K562 (cell line): ENCODE measurements at regions not wholly inside any gene's neighbourhood (a gene's known extent, or its start where the extent isn't known, plus 50 kb on each side); places are given as distances from the start of the nearest gene placed in this dataset.

Experiments
- ATAC-seq: fragments of 200-7000 bp; cut with Tn5 transposase; 3 replicates; pipeline ENCODE4 v1.9.1; 2020; ENCODE audit warnings: moderate library complexity
- BruUV-seq: library from RNA; stranded (reverse); fragments of 400-500 nt; replicated peaks from 2 replicates; lab custom pipeline; 2021; lab: Mats Ljungman, UMichigan
- CTCF ChIA-PET: fragments of 300-600 bp; formaldehyde crosslinking; extraction: SDS; loops from one replicate; lab custom pipeline; 2021; ENCODE audit warnings: low intra/inter-chr PET ratio; lab: Yijun Ruan, JAX
- POLR2A ChIA-PET: fragments of 300-600, 350-650 bp; sonication (Branson Sonifier 250); formaldehyde crosslinking; extraction: SDS; loops from one replicate; lab custom pipeline; 2021; ENCODE audit warnings: antibody characterized with exemption, inconsistent platforms; lab: Yijun Ruan, JAX
- DNase-seq, 4 experiments: peaks; one replicate each; pipeline versions ENCODE4 v3.0.0 to v3.0.0-alpha.2; 2011 to 2018; ENCODE audit warnings: low spot score in 3 of 4, mixed read lengths in 3 of 4; ENCODE audit errors: extremely low read depth in 1 of 4
- FAIRE-seq: peaks from 2 replicates; lab custom pipeline; 2011; peaks lifted over from hg19 to GRCh38; lab: Jason Lieb, UNC
- H2AFZ ChIP-seq: 2 replicates; pipeline ENCODE4 v1.6.0; 2011; ENCODE audit warnings: low read depth, low read length, control low read depth, inconsistent platforms
- H3K27ac ChIP-seq: fragments of 200-600 bp; 3 replicates; pipeline ENCODE4 v1.8.0; 2011; ENCODE audit warnings: low read depth, mild to moderate bottlenecking, control low read depth, inconsistent platforms, low read length, moderate library complexity, mixed read lengths; ENCODE audit errors: extremely low read depth
- H3K27me3 ChIP-seq, 2 experiments: fragments of 300-600 bp in 1 of 2; 2 replicates in 1 of 2; 3 replicates in 1 of 2; pipeline versions ENCODE4 v1.6.0 to v1.8.0; 2011; ENCODE audit warnings: inconsistent platforms in 2 of 2, low read length in 2 of 2, mild to moderate bottlenecking in 1 of 2, mixed read lengths in 1 of 2, moderate library complexity in 1 of 2; ENCODE audit not compliant: control insufficient read depth in 2 of 2, insufficient read depth in 2 of 2
- H3K36me3 ChIP-seq: fragments of 300-600 bp; 3 replicates; pipeline ENCODE4 v1.8.0; 2011; ENCODE audit warnings: mild to moderate bottlenecking, low read length, inconsistent platforms; ENCODE audit not compliant: control insufficient read depth, insufficient read depth
- H3K4me1 ChIP-seq, 2 experiments: fragments of 200-600 bp in 1 of 2; replicated peaks in 1 of 2; 2 replicates in 1 of 2; 3 replicates in 1 of 2; pipeline versions ENCODE4 v1.5.1 to v1.8.0; 2011; ENCODE audit warnings: inconsistent platforms in 2 of 2, low read length in 2 of 2, mild to moderate bottlenecking in 1 of 2, mixed read lengths in 1 of 2, moderate library complexity in 1 of 2; ENCODE audit not compliant: control insufficient read depth in 2 of 2, insufficient read depth in 2 of 2
- H3K4me2 ChIP-seq: 2 replicates; pipeline ENCODE4 v1.6.1; 2011; ENCODE audit warnings: low read length, control low read depth, inconsistent platforms, mixed read lengths; ENCODE audit not compliant: insufficient read depth
- H3K4me3 ChIP-seq: fragments of 200-600 bp; sonication (generic), shearing (Covaris generic); 2 replicates; pipeline ENCODE4 v1.5.1; 2016; ENCODE audit warnings: control low read depth, inconsistent platforms
- H3K79me2 ChIP-seq: fragments of 200-600 bp; 3 replicates; pipeline ENCODE4 v1.8.0; 2011; ENCODE audit warnings: low read length, inconsistent platforms; ENCODE audit not compliant: control insufficient read depth, insufficient read depth
- H3K9ac ChIP-seq, 2 experiments: 2 replicates each; pipeline versions ENCODE4 v1.6.0 to v1.6.1; 2011; ENCODE audit warnings: low read depth in 2 of 2, low read length in 2 of 2, control low read depth in 1 of 2, inconsistent platforms in 1 of 2, mild to moderate bottlenecking in 1 of 2, mixed read lengths in 1 of 2; ENCODE audit not compliant: insufficient read depth in 1 of 2
- H3K9me1 ChIP-seq: one replicate; pipeline ENCODE4 v1.6.0; 2011; ENCODE audit warnings: inconsistent platforms, mild to moderate bottlenecking, low read length, moderate library complexity; ENCODE audit not compliant: control insufficient read depth, insufficient read depth
- H3K9me3 ChIP-seq: replicated peaks from 2 replicates; pipeline ENCODE4 v1.5.1; 2011; ENCODE audit warnings: low read depth, low read length, inconsistent platforms; ENCODE audit not compliant: control insufficient read depth, insufficient read depth
- H4K20me1 ChIP-seq: replicated peaks from 2 replicates; pipeline ENCODE4 v1.6.1; 2011; ENCODE audit warnings: low read length, inconsistent platforms, mixed read lengths; ENCODE audit not compliant: control insufficient read depth, insufficient read depth
- BRF1 ChIP-seq: IDR thresholded peaks from 3 replicates; pipeline ENCODE4 v1.6.1; 2011; ENCODE audit warnings: borderline replicate concordance, mild to moderate bottlenecking; ENCODE audit not compliant: insufficient read length; ENCODE audit errors: extremely low read depth
- CBX2 ChIP-seq: fragments of 200-600 bp; sonication (generic); IDR thresholded peaks from one replicate; pipeline ENCODE4 v1.6.1; 2012; ENCODE audit warnings: mild to moderate bottlenecking, low read length, inconsistent platforms; ENCODE audit not compliant: insufficient read depth, poor library complexity, severe bottlenecking
- CREB3 ChIP-seq: fragments of 450-650 bp; conservative IDR thresholded peaks from 2 replicates; pipeline ENCODE4 v1.6.1; 2016; ENCODE audit warnings: missing genetic modification characterization, low read depth, mild to moderate bottlenecking, missing compliant biosample characterization, moderate library complexity
- HMGN3 ChIP-seq: IDR thresholded peaks from 2 replicates; pipeline ENCODE4 v1.6.1; 2011; ENCODE audit warnings: borderline replicate concordance, low read depth, mild to moderate bottlenecking, mixed read lengths, low read length; ENCODE audit not compliant: insufficient read length; ENCODE audit errors: extremely low read depth
- KAT2B ChIP-seq: IDR thresholded peaks from one replicate; pipeline ENCODE4 v1.6.1; 2012; ENCODE audit warnings: low read depth, mild to moderate bottlenecking, control low read depth, inconsistent platforms, low read length, moderate library complexity
- LCOR ChIP-seq: sonication (generic); formaldehyde crosslinking; IDR thresholded peaks from 2 replicates; pipeline ENCODE4 v1.8.0; 2022; ENCODE audit warnings: mild to moderate bottlenecking, missing genetic modification reagents
- NR1H2 ChIP-seq: sonication (generic); formaldehyde crosslinking; IDR thresholded peaks from 2 replicates; pipeline ENCODE4 v1.4.0; 2020; ENCODE audit warnings: mild to moderate bottlenecking, missing genetic modification reagents
- ZBTB7A ChIP-seq: IDR thresholded peaks from 2 replicates; pipeline ENCODE4 v1.6.1; 2011; ENCODE audit warnings: low read depth, mild to moderate bottlenecking, low read length, moderate library complexity, borderline replicate concordance; ENCODE audit not compliant: control insufficient read depth
- ZNF165 ChIP-seq: fragments of 250-450 bp; sonication (Bioruptor Pico); IDR thresholded peaks from 2 replicates; pipeline ENCODE4 v1.4.0; 2020; ENCODE audit warnings: borderline replicate concordance
- ZNF277 ChIP-seq: fragments of 250-450 bp; sonication (Bioruptor Pico); IDR thresholded peaks from 2 replicates; pipeline ENCODE4 v1.8.0; 2022; ENCODE audit warnings: inconsistent platforms, mild to moderate bottlenecking, moderate library complexity, borderline replicate concordance
- ZNF551 ChIP-seq: fragments of 250-450 bp; sonication (Bioruptor Pico); IDR thresholded peaks from 2 replicates; pipeline ENCODE4 v1.5.0; 2021; ENCODE audit warnings: mild to moderate bottlenecking, moderate library complexity
- ZNF77 ChIP-seq: fragments of 250-450 bp; sonication (Bioruptor Pico); IDR thresholded peaks from 2 replicates; pipeline ENCODE4 v1.5.0; 2020
- WGBS: fragments of 100-300 bp; shearing (Covaris generic); methylation state at CpG from one replicate; pipeline ENCODE4 v1.1.6; 2016; ENCODE audit warnings: low coverage, mixed read lengths; ENCODE audit not compliant: insufficient coverage; ENCODE audit errors: missing lambda C conversion rate; 5-methylcytosine and 5-hydroxymethylcytosine counted together
- in situ Hi-C: fragments of 300-500 bp; cut with MboI; formaldehyde crosslinking; loops from 4 replicates; pipeline ENCODE4 v1.15.0; 2018; ENCODE audit warnings: inconsistent platforms, mixed read lengths
- intact Hi-C: fragments of 100-400 bp; cut with micrococcal nuclease; formaldehyde crosslinking; loops from 2 replicates; pipeline ENCODE4 v1.14.2; 2022
- TF ChIP-seq, protein P1 (sequence below): fragments of 450-650 bp; IDR thresholded peaks from one replicate; pipeline ENCODE4 v1.6.1; 2018; ENCODE audit warnings: mild to moderate bottlenecking, moderate library complexity; ENCODE audit not compliant: partially characterized antibody

GRCh38 chr16:5398203-5398602 is 300.6 kb upstream of the EEF2KMT start:
- Histone ChIP-seq H3K9me3 (no peaks in the 10 kb centered on the region), H2AFZ (no peak overlapping the region), H3K4me3 (no peak overlapping the region), H3K9ac (no peak overlapping the region), H3K36me3 (no peaks in the 10 kb centered on the region), H3K4me1 (no peaks in the 10 kb centered on the region), H3K27ac (no peak overlapping the region; the same call in 2 of the 3 replicates), H3K9me1 (no peaks in the 10 kb centered on the region), H3K4me2 (no peak overlapping the region), H3K79me2 (no peaks in the 10 kb centered on the region), H4K20me1 (no peaks in the 10 kb centered on the region), H3K27me3 (peaks cover 0 to 7% of the 10 kb centered on the region in 2 experiments; a peak in 2 of 5 replicates)
- in situ Hi-C loops = no loop called here
- CTCF ChIA-PET = no interaction called here
- BruUV-seq = no TSS peak
- intact Hi-C loops = no loop called here
- ATAC-seq = no peak
- no peak for TF ChIP-seq ZNF277 (CRISPR knock-in tag)
- TF ChIP-seq ZNF551 (CRISPR knock-in tag) = no peak
- TF ChIP-seq ZBTB7A = no peak
- TF ChIP-seq LCOR (CRISPR knock-in tag) = no peak
- TF ChIP-seq BRF1 = no peak
- TF ChIP-seq, protein P1, sequence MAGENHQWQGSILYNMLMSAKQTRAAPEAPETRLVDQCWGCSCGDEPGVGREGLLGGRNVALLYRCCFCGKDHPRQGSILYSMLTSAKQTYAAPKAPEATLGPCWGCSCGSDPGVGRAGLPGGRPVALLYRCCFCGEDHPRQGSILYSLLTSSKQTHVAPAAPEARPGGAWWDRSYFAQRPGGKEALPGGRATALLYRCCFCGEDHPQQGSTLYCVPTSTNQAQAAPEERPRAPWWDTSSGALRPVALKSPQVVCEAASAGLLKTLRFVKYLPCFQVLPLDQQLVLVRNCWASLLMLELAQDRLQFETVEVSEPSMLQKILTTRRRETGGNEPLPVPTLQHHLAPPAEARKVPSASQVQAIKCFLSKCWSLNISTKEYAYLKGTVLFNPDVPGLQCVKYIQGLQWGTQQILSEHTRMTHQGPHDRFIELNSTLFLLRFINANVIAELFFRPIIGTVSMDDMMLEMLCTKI = no peak
- no peak for TF ChIP-seq NR1H2 (CRISPR knock-in tag)
- no peak for TF ChIP-seq ZNF77
- TF ChIP-seq CREB3 (tag) = no peak
- TF ChIP-seq HMGN3 = no peak
- TF ChIP-seq KAT2B = no peak
- no peak for TF ChIP-seq CBX2
- TF ChIP-seq ZNF165 (CRISPR knock-in tag) = no peak
- no peak for DNase-seq
- POLR2A ChIA-PET = no interaction called here
- 0% methylated on average over 6 of the region's 6 CpGs for WGBS
- no peak for FAIRE-seq
